Stomach (tissue), 4 donors: ENCODE measurements at regions not wholly inside any gene's neighbourhood (a gene's known extent, or its start where the extent isn't known, plus 50 kb on each side); places are given as distances from the start of the nearest gene placed in this dataset.

Experiments
- POLR2A ChIP-seq, 4 donors: fragments of 450-650 bp; IDR thresholded peaks; one replicate each; pipeline ENCODE4 v1.6.1; 2016; ENCODE audit warnings: antibody characterized with exemption in 4 of 4, control low read depth in 2 of 4, mild to moderate bottlenecking in 1 of 4, moderate library complexity in 1 of 4
- POLR2AphosphoS5 ChIP-seq, 3 donors: sonication (generic); formaldehyde crosslinking; IDR thresholded peaks; one replicate each; pipeline ENCODE4 v1.6.1; 2016; ENCODE audit warnings: antibody characterized with exemption in 3 of 3
- TF ChIP-seq, protein P1 (sequence below), 7 experiments: fragments of 450-650 bp in 4 of 7; fragments of 200-600 bp in 3 of 7; sonication (generic) in 3 of 7; IDR thresholded peaks; one replicate each; pipeline ENCODE4 v1.5.1; 2016 to 2019; ENCODE audit warnings: antibody characterized with exemption in 7 of 7, control low read depth in 2 of 7, mild to moderate bottlenecking in 1 of 7

GRCh38 chr4:98745366-98745765 lies 87.0 kb upstream of the TSPAN5 start:
- TF ChIP-seq, protein P1, sequence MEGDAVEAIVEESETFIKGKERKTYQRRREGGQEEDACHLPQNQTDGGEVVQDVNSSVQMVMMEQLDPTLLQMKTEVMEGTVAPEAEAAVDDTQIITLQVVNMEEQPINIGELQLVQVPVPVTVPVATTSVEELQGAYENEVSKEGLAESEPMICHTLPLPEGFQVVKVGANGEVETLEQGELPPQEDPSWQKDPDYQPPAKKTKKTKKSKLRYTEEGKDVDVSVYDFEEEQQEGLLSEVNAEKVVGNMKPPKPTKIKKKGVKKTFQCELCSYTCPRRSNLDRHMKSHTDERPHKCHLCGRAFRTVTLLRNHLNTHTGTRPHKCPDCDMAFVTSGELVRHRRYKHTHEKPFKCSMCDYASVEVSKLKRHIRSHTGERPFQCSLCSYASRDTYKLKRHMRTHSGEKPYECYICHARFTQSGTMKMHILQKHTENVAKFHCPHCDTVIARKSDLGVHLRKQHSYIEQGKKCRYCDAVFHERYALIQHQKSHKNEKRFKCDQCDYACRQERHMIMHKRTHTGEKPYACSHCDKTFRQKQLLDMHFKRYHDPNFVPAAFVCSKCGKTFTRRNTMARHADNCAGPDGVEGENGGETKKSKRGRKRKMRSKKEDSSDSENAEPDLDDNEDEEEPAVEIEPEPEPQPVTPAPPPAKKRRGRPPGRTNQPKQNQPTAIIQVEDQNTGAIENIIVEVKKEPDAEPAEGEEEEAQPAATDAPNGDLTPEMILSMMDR (IDR thresholded peaks at IDR 0.05): no peak
- TF ChIP-seq POLR2AphosphoS5 (IDR thresholded peaks at IDR 0.05): no peak
- no peak for TF ChIP-seq POLR2A (IDR thresholded peaks at IDR 0.05)
